ENCODE measurements at regions not wholly inside any gene's neighbourhood (a gene's known extent, or its start where the extent isn't known, plus 50 kb on each side); places are given as distances from the start of the nearest gene placed in this dataset.

DNA sequence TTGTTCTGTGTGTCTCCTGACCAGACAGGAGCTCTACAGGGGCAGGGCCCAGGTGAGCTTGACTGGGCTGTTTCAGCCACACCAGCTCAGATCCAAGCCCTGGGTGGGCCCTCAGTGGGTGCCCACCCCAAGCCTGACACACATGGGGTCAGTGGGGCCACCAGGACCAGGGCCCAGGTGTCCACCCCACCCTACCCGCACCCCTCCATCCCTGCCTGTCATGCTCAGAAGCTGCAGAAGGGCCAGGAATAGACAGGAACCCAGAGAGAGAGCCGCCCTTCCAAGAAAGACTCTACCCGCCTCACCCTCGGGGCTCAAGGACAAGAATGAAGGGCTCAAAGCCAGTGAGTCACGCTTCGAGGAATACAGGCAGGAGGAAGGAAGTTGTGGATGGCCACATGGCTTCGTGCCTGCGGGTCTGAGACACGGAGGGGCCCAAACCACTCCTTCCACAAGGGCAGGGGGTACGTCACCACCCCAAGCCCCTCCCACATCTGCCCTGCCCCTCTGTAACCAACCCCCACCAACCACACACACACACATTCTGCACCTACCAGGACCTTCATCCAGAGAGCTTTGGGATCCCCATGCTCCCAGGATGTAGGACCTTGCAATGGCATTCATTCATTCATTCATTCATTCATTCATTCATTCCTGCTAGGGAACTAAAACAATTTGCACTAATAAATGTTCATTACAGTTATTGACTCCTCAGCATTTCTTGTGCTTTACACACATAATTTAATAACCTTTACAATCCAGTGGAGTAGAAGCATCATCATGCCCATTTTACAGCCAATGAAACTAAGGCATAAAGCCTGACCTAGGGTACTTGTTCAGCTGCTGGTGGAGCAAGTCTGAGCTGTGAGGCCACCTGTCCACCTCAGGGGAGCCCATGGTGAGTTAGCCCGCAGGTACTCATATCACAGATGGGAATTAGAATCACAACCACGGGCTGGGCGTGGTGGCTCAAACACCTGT lies 55.9 kb upstream of the STXBP1 start:
- TF ChIP-seq, protein P1, sequence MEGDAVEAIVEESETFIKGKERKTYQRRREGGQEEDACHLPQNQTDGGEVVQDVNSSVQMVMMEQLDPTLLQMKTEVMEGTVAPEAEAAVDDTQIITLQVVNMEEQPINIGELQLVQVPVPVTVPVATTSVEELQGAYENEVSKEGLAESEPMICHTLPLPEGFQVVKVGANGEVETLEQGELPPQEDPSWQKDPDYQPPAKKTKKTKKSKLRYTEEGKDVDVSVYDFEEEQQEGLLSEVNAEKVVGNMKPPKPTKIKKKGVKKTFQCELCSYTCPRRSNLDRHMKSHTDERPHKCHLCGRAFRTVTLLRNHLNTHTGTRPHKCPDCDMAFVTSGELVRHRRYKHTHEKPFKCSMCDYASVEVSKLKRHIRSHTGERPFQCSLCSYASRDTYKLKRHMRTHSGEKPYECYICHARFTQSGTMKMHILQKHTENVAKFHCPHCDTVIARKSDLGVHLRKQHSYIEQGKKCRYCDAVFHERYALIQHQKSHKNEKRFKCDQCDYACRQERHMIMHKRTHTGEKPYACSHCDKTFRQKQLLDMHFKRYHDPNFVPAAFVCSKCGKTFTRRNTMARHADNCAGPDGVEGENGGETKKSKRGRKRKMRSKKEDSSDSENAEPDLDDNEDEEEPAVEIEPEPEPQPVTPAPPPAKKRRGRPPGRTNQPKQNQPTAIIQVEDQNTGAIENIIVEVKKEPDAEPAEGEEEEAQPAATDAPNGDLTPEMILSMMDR (IDR thresholded peaks at IDR 0.05): no peak
- no peak for TF ChIP-seq POLR2A (IDR thresholded peaks at IDR 0.05)

Data from lower leg skin (tissue), 3 donors.